GM12878 (cell line): ENCODE measurements at regions not wholly inside any gene's neighbourhood (a gene's known extent, or its start where the extent isn't known, plus 50 kb on each side); places are given as distances from the start of the nearest gene placed in this dataset.

Source experiments
- EP300 ChIP-seq, 2 experiments: fragments of 150-350 bp in 1 of 2; IDR thresholded peaks; 2 replicates each; pipeline ENCODE4 v1.6.1; 2011 to 2012; ENCODE audit warnings: low read depth in 2 of 2, low read length in 2 of 2, borderline replicate concordance in 1 of 2, improper control_type of control experiment in 1 of 2, inconsistent platforms in 1 of 2; ENCODE audit not compliant: control insufficient read depth in 1 of 2
- MXI1 ChIP-seq: fragments of 150-350 bp; IDR thresholded peaks from 2 replicates; pipeline ENCODE4 v1.6.1; 2011; ENCODE audit warnings: low read depth, mild to moderate bottlenecking, inconsistent platforms, low read length, improper control_type of control experiment
- NFYB ChIP-seq: IDR thresholded peaks from 2 replicates; pipeline ENCODE4 v1.6.1; 2011; ENCODE audit warnings: low read depth, mild to moderate bottlenecking, low read length, improper control_type of control experiment, moderate library complexity; ENCODE audit not compliant: insufficient read depth
- POU2F2 ChIP-seq: IDR thresholded peaks from 3 replicates; pipeline ENCODE4 v1.6.1; 2011; ENCODE audit warnings: low read depth, mild to moderate bottlenecking, low read length, borderline replicate concordance
- RAD21 ChIP-seq: IDR thresholded peaks from 2 replicates; pipeline ENCODE4 v1.6.1; 2011; ENCODE audit warnings: mild to moderate bottlenecking, low read depth, low read length, moderate library complexity; ENCODE audit not compliant: insufficient read depth
- RELA ChIP-seq: fragments of 450-650 bp; IDR thresholded peaks from 2 replicates; pipeline ENCODE4 v1.8.0; 2014; ENCODE audit warnings: borderline replicate concordance; ENCODE audit not compliant: partially characterized antibody
- SIX5 ChIP-seq: IDR thresholded peaks from 2 replicates; pipeline ENCODE4 v1.6.1; 2011; ENCODE audit warnings: mild to moderate bottlenecking, low read depth, low read length, moderate library complexity; ENCODE audit not compliant: severe bottlenecking
- SMC3 ChIP-seq: IDR thresholded peaks from 2 replicates; pipeline ENCODE4 v1.6.1; 2011; ENCODE audit warnings: low read length, improper control_type of control experiment, borderline replicate concordance
- SUZ12 ChIP-seq: fragments of 200-600 bp; sonication (generic); IDR thresholded peaks from one replicate; pipeline ENCODE4 v1.6.1; 2018; ENCODE audit warnings: antibody characterized with exemption, mild to moderate bottlenecking; ENCODE audit not compliant: unreplicated experiment
- ZNF274 ChIP-seq: IDR thresholded peaks from one replicate; pipeline ENCODE4 v1.8.0; 2011; ENCODE audit not compliant: insufficient read length, insufficient read depth
- TF ChIP-seq, protein P1 (sequence below), 3 experiments: IDR thresholded peaks in 2 of 3; conservative IDR thresholded peaks in 1 of 3; 2 replicates each; pipeline ENCODE4 v1.5.1; 2011; ENCODE audit warnings: low read depth in 3 of 3, low read length in 3 of 3, mild to moderate bottlenecking in 3 of 3, control low read depth in 2 of 3, moderate library complexity in 2 of 3, inconsistent platforms in 1 of 3, mixed read lengths in 1 of 3; ENCODE audit not compliant: control insufficient read depth in 2 of 3, insufficient read depth in 1 of 3; ENCODE audit errors: extremely low read depth in 1 of 3
- TF ChIP-seq, protein P2 (sequence below): IDR thresholded peaks from 2 replicates; pipeline ENCODE4 v1.6.1; 2011; ENCODE audit warnings: low read depth, low read length, improper control_type of control experiment, borderline replicate concordance
- TF ChIP-seq, protein P3 (sequence below): fragments of 450-650 bp; IDR thresholded peaks from 2 replicates; pipeline ENCODE4 v1.6.1; 2017; ENCODE audit warnings: mild to moderate bottlenecking

DNA sequence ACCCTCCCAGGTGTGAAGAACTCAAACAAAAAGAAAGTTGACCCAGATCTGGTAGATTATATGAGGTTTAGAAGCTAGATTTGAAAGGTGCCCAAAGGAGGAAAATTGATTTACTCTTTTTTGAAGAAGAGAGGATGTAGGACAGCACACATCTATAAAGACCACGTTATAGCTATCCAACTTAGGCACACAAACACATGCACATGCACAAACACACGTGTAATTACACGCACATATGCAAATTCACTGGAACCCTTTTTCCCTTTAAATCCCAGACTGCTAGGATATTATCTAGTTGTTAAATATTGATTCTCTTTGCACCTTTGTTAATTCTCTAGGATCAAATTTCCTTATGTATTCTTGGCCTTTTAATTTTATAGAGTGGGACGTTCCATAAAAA lies 272.8 kb upstream of the TBX18 start:
- TF ChIP-seq, protein P1, sequence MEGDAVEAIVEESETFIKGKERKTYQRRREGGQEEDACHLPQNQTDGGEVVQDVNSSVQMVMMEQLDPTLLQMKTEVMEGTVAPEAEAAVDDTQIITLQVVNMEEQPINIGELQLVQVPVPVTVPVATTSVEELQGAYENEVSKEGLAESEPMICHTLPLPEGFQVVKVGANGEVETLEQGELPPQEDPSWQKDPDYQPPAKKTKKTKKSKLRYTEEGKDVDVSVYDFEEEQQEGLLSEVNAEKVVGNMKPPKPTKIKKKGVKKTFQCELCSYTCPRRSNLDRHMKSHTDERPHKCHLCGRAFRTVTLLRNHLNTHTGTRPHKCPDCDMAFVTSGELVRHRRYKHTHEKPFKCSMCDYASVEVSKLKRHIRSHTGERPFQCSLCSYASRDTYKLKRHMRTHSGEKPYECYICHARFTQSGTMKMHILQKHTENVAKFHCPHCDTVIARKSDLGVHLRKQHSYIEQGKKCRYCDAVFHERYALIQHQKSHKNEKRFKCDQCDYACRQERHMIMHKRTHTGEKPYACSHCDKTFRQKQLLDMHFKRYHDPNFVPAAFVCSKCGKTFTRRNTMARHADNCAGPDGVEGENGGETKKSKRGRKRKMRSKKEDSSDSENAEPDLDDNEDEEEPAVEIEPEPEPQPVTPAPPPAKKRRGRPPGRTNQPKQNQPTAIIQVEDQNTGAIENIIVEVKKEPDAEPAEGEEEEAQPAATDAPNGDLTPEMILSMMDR (IDR thresholded peaks at IDR 0.05 in 2 of 3, conservative IDR thresholded peaks at IDR 0.05 in 1 of 3; ENCODE audit: control insufficient read depth in 2 of 3, extremely low read depth in 1 of 3, insufficient read depth in 1 of 3, low read depth in 3 of 3, low read length in 3 of 3), result no peak
- no peak for TF ChIP-seq RAD21
- no peak for TF ChIP-seq SMC3
- TF ChIP-seq, protein P2, sequence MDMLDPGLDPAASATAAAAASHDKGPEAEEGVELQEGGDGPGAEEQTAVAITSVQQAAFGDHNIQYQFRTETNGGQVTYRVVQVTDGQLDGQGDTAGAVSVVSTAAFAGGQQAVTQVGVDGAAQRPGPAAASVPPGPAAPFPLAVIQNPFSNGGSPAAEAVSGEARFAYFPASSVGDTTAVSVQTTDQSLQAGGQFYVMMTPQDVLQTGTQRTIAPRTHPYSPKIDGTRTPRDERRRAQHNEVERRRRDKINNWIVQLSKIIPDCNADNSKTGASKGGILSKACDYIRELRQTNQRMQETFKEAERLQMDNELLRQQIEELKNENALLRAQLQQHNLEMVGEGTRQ, result no peak
- TF ChIP-seq ZNF274, result no peak
- no peak for TF ChIP-seq EP300 (IDR thresholded peaks at IDR 0.05; ENCODE audit: borderline replicate concordance in 1 of 2, control insufficient read depth in 1 of 2, low read depth in 2 of 2, low read length in 2 of 2)
- no peak for TF ChIP-seq POU2F2
- no peak for TF ChIP-seq SIX5
- TF ChIP-seq, protein P3, sequence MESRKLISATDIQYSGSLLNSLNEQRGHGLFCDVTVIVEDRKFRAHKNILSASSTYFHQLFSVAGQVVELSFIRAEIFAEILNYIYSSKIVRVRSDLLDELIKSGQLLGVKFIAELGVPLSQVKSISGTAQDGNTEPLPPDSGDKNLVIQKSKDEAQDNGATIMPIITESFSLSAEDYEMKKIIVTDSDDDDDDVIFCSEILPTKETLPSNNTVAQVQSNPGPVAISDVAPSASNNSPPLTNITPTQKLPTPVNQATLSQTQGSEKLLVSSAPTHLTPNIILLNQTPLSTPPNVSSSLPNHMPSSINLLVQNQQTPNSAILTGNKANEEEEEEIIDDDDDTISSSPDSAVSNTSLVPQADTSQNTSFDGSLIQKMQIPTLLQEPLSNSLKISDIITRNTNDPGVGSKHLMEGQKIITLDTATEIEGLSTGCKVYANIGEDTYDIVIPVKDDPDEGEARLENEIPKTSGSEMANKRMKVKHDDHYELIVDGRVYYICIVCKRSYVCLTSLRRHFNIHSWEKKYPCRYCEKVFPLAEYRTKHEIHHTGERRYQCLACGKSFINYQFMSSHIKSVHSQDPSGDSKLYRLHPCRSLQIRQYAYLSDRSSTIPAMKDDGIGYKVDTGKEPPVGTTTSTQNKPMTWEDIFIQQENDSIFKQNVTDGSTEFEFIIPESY, result no peak
- TF ChIP-seq MXI1, result no peak
- no peak for TF ChIP-seq RELA
- TF ChIP-seq SUZ12, result no peak
- TF ChIP-seq NFYB, result no peak
